ENCODE measurements at regions not wholly inside any gene's neighbourhood (a gene's known extent, or its start where the extent isn't known, plus 50 kb on each side); places are given as distances from the start of the nearest gene placed in this dataset.

DNA sequence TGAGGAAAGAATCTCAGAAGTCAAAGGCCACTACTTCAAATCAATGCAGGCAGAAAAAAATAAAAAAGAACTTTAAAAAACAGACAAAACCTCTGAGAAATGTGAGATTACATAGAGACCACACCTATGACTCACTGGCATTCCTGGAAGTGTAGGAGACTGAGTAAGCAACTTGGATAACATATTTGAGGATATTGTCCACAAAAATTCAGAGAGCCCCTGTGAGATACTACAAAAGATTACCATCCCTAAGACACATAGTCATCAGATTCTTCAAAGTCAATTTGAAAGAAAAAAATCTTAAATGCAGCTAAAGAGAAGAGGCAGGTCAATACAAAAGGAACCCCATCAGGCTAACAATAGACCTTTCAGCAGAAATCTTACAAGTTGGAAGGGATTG, 887.3 kb downstream of the NTRK3 start:
- no peak overlapping the region for H3K4me3 ChIP-seq (ENCODE audit: insufficient read depth in 1 of 2, low read depth in 1 of 2, low read length in 2 of 2)
- peaks cover 8% of the 10 kb centered on the region for H3K9me3 ChIP-seq (ENCODE audit: control insufficient read depth, low read length)
- no peak overlapping the region for H3K4ac ChIP-seq (ENCODE audit: low read depth in 1 of 2, low read length in 2 of 2)
- no peak overlapping the region for H2BK5ac ChIP-seq (ENCODE audit: low read depth, low read length, poor library complexity, severe bottlenecking)
- H2AK5ac ChIP-seq (ENCODE audit: low read length, severe bottlenecking) = no peak overlapping the region
- no peak overlapping the region for H2AFZ ChIP-seq (ENCODE audit: low read depth, low read length)
- no peak overlapping the region for H3K14ac ChIP-seq (ENCODE audit: low read length in 2 of 2)
- H3K4me2 ChIP-seq (ENCODE audit: low read length, poor library complexity, severe bottlenecking) = no peak overlapping the region
- no peak overlapping the region for H2BK12ac ChIP-seq (ENCODE audit: low read length in 2 of 2)
- peak overlapping the region; percentile 13 for H3K9ac ChIP-seq (ENCODE audit: low read length)
- no peak overlapping the region for H2BK15ac ChIP-seq (ENCODE audit: low read depth, poor library complexity, severe bottlenecking)
- no peak overlapping the region for H4K91ac ChIP-seq (ENCODE audit: low read length)
- no peak overlapping the region for H2BK120ac ChIP-seq (ENCODE audit: low read depth, low read length)
- H3K18ac ChIP-seq (ENCODE audit: low read depth in 1 of 2, low read length in 2 of 2) = no peak overlapping the region
- no peak overlapping the region for H3K23ac ChIP-seq (ENCODE audit: low read length in 2 of 2)
- DNase-seq = peak; percentile 77
- no peaks in the 10 kb centered on the region for H3K79me1 ChIP-seq (replicated peaks; ENCODE audit: low read length, poor library complexity, severe bottlenecking)
- peak overlapping the region; percentile 92 for H3K27ac ChIP-seq (ENCODE audit: low read length, poor library complexity, severe bottlenecking)
- no peak overlapping the region for H4K8ac ChIP-seq (ENCODE audit: low read length)
- H3K27me3 ChIP-seq (ENCODE audit: control insufficient read depth in 1 of 2, insufficient read depth in 1 of 2, low read length in 2 of 2) = no peaks in the 10 kb centered on the region
- H3K36me3 ChIP-seq (ENCODE audit: control insufficient read depth in 1 of 2, insufficient read depth in 2 of 2, low read depth in 1 of 2, low read length in 2 of 2) = no peaks in the 10 kb centered on the region
- H3K4me1 ChIP-seq (ENCODE audit: control insufficient read depth, insufficient read depth, low read depth, low read length) = peaks cover 7% of the 10 kb centered on the region

GRCh38 chr15:87368511-87368910, 888.0 kb downstream of the NTRK3 start:
- 78% methylated on average over 2 of the region's 2 CpGs for WGBS
- H2BK5ac ChIP-seq (ENCODE audit: low read depth, low read length, poor library complexity, severe bottlenecking) = no peak overlapping the region
- peak overlapping the region in 1 of 2 experiments; percentile 40 for H3K4ac ChIP-seq (ENCODE audit: low read depth in 1 of 2, low read length in 2 of 2)

GRCh38 chr15:87365186-87365585, 891.4 kb downstream of the NTRK3 start:
- Histone ChIP-seq H3K27me3 (ENCODE audit: control insufficient read depth in 1 of 2, insufficient read depth in 1 of 2, low read length in 2 of 2) (no peaks in the 10 kb centered on the region), H3K27ac (ENCODE audit: low read length, poor library complexity, severe bottlenecking) (peak overlapping the region; percentile 75), H3K9ac (ENCODE audit: low read length) (no peak overlapping the region), H4K8ac (ENCODE audit: low read length) (peak overlapping the region; percentile 76), H3K79me1 (replicated peaks; ENCODE audit: low read length, poor library complexity, severe bottlenecking) (no peaks in the 10 kb centered on the region), H2AK5ac (ENCODE audit: low read length, severe bottlenecking) (peak overlapping the region; percentile 90), H3K14ac (ENCODE audit: low read length in 2 of 2) (no peak overlapping the region), H3K4me1 (ENCODE audit: control insufficient read depth, insufficient read depth, low read depth, low read length) (peaks cover 7% of the 10 kb centered on the region), H3K4me3 (ENCODE audit: insufficient read depth in 1 of 2, low read depth in 1 of 2, low read length in 2 of 2) (no peak overlapping the region), H2BK120ac (ENCODE audit: low read depth, low read length) (no peak overlapping the region), H3K18ac (ENCODE audit: low read depth in 1 of 2, low read length in 2 of 2) (peak overlapping the region in 1 of 2 experiments; percentile 77), H3K36me3 (ENCODE audit: control insufficient read depth in 1 of 2, insufficient read depth in 2 of 2, low read depth in 1 of 2, low read length in 2 of 2) (no peaks in the 10 kb centered on the region), H3K4ac (ENCODE audit: low read depth in 1 of 2, low read length in 2 of 2) (peak overlapping the region in 1 of 2 experiments; percentile 54), H3K23ac (ENCODE audit: low read length in 2 of 2) (no peak overlapping the region), H2BK12ac (ENCODE audit: low read length in 2 of 2) (peak overlapping the region in 1 of 2 experiments; percentile 88), H2BK5ac (ENCODE audit: low read depth, low read length, poor library complexity, severe bottlenecking) (no peak overlapping the region), H4K91ac (ENCODE audit: low read length) (no peak overlapping the region), H3K9me3 (ENCODE audit: control insufficient read depth, low read length) (peaks cover 5% of the 10 kb centered on the region), H2AFZ (ENCODE audit: low read depth, low read length) (no peak overlapping the region), H3K4me2 (ENCODE audit: low read length, poor library complexity, severe bottlenecking) (no peak overlapping the region), H2BK15ac (ENCODE audit: low read depth, poor library complexity, severe bottlenecking) (no peak overlapping the region)
- DNase-seq = peak; percentile 63
- WGBS = 11% methylated on average over 1 of the region's 2 CpGs

More at GRCh38 chr15:87368511-87368910, 888.0 kb downstream of the NTRK3 start:
- H3K79me1 ChIP-seq (replicated peaks; ENCODE audit: low read length, poor library complexity, severe bottlenecking) = no peaks in the 10 kb centered on the region
- H3K4me1 ChIP-seq (ENCODE audit: control insufficient read depth, insufficient read depth, low read depth, low read length) = peaks cover 7% of the 10 kb centered on the region
- peaks cover 8% of the 10 kb centered on the region for H3K9me3 ChIP-seq (ENCODE audit: control insufficient read depth, low read length)
- peak overlapping the region; percentile 79 for H4K91ac ChIP-seq (ENCODE audit: low read length)
- H3K9ac ChIP-seq (ENCODE audit: low read length) = peak overlapping the region; percentile 13
- H2AFZ ChIP-seq (ENCODE audit: low read depth, low read length) = no peak overlapping the region
- H3K4me2 ChIP-seq (ENCODE audit: low read length, poor library complexity, severe bottlenecking) = no peak overlapping the region
- H3K27ac ChIP-seq (ENCODE audit: low read length, poor library complexity, severe bottlenecking) = peak overlapping the region; percentile 74
- H2AK5ac ChIP-seq (ENCODE audit: low read length, severe bottlenecking) = peak overlapping the region; percentile 66
- H2BK12ac ChIP-seq (ENCODE audit: low read length in 2 of 2) = peak overlapping the region in 1 of 2 experiments; percentile 33
- no peaks in the 10 kb centered on the region for H3K27me3 ChIP-seq (ENCODE audit: control insufficient read depth in 1 of 2, insufficient read depth in 1 of 2, low read length in 2 of 2)
- no peak overlapping the region for H3K4me3 ChIP-seq (ENCODE audit: insufficient read depth in 1 of 2, low read depth in 1 of 2, low read length in 2 of 2)
- peak overlapping the region in 1 of 2 experiments; percentile 89 for H3K14ac ChIP-seq (ENCODE audit: low read length in 2 of 2)
- H4K8ac ChIP-seq (ENCODE audit: low read length) = peak overlapping the region; percentile 45
- H2BK120ac ChIP-seq (ENCODE audit: low read depth, low read length) = no peak overlapping the region
- no peaks in the 10 kb centered on the region for H3K36me3 ChIP-seq (ENCODE audit: control insufficient read depth in 1 of 2, insufficient read depth in 2 of 2, low read depth in 1 of 2, low read length in 2 of 2)
- H3K18ac ChIP-seq (ENCODE audit: low read depth in 1 of 2, low read length in 2 of 2) = peak overlapping the region in 1 of 2 experiments; percentile 22
- no peak overlapping the region for H3K23ac ChIP-seq (ENCODE audit: low read length in 2 of 2)
- peak overlapping the region; percentile 50 for H2BK15ac ChIP-seq (ENCODE audit: low read depth, poor library complexity, severe bottlenecking)
- DNase-seq = no peak

- 96% methylated on average over 1 of the region's 2 CpGs for WGBS
Observed at GRCh38 chr15:87362531-87362930, 894.0 kb downstream of the NTRK3 start.

More at GRCh38 chr15:87362531-87362930, 894.0 kb downstream of the NTRK3 start:
- H3K27me3 ChIP-seq (ENCODE audit: control insufficient read depth in 1 of 2, insufficient read depth in 1 of 2, low read length in 2 of 2) = no peaks in the 10 kb centered on the region
- H2BK12ac ChIP-seq (ENCODE audit: low read length in 2 of 2) = no peak overlapping the region
- H2BK15ac ChIP-seq (ENCODE audit: low read depth, poor library complexity, severe bottlenecking) = no peak overlapping the region
- no peak overlapping the region for H2AFZ ChIP-seq (ENCODE audit: low read depth, low read length)
- H2BK120ac ChIP-seq (ENCODE audit: low read depth, low read length) = no peak overlapping the region
- H3K18ac ChIP-seq (ENCODE audit: low read depth in 1 of 2, low read length in 2 of 2) = no peak overlapping the region
- no peak overlapping the region for H3K4ac ChIP-seq (ENCODE audit: low read depth in 1 of 2, low read length in 2 of 2)
- no peak overlapping the region for H3K23ac ChIP-seq (ENCODE audit: low read length in 2 of 2)
- H3K36me3 ChIP-seq (ENCODE audit: control insufficient read depth in 1 of 2, insufficient read depth in 2 of 2, low read depth in 1 of 2, low read length in 2 of 2) = no peaks in the 10 kb centered on the region
- DNase-seq = no peak
- H3K9ac ChIP-seq (ENCODE audit: low read length) = no peak overlapping the region
- H2AK5ac ChIP-seq (ENCODE audit: low read length, severe bottlenecking) = no peak overlapping the region
- no peaks in the 10 kb centered on the region for H3K79me1 ChIP-seq (replicated peaks; ENCODE audit: low read length, poor library complexity, severe bottlenecking)
- H3K4me1 ChIP-seq (ENCODE audit: control insufficient read depth, insufficient read depth, low read depth, low read length) = peaks cover 3% of the 10 kb centered on the region
- no peak overlapping the region for H2BK5ac ChIP-seq (ENCODE audit: low read depth, low read length, poor library complexity, severe bottlenecking)
- no peak overlapping the region for H3K4me3 ChIP-seq (ENCODE audit: insufficient read depth in 1 of 2, low read depth in 1 of 2, low read length in 2 of 2)
- H3K4me2 ChIP-seq (ENCODE audit: low read length, poor library complexity, severe bottlenecking) = no peak overlapping the region
- no peak overlapping the region for H3K27ac ChIP-seq (ENCODE audit: low read length, poor library complexity, severe bottlenecking)
- no peak overlapping the region for H3K14ac ChIP-seq (ENCODE audit: low read length in 2 of 2)
- H3K9me3 ChIP-seq (ENCODE audit: control insufficient read depth, low read length) = no peaks in the 10 kb centered on the region
- H4K8ac ChIP-seq (ENCODE audit: low read length) = no peak overlapping the region
- no peak overlapping the region for H4K91ac ChIP-seq (ENCODE audit: low read length)
